D721Med (cell line): ENCODE measurements at regions not wholly inside any gene's neighbourhood (a gene's known extent, or its start where the extent isn't known, plus 50 kb on each side); places are given as distances from the start of the nearest gene placed in this dataset.

Experiments
- DNase-seq: peaks from one replicate; pipeline ENCODE4 v3.0.0; 2011; ENCODE audit warnings: low spot score; ENCODE audit not compliant: insufficient read length
- FAIRE-seq: peaks from 2 replicates; lab custom pipeline; 2011; peaks lifted over from hg19 to GRCh38; lab: Jason Lieb, UNC
- CTCF ChIP-seq: IDR thresholded peaks from 2 replicates; pipeline ENCODE4 v1.5.1; 2012; ENCODE audit warnings: mild to moderate bottlenecking, control low read depth; ENCODE audit not compliant: insufficient read depth; ENCODE audit errors: missing control alignments

- no peak for DNase-seq
- FAIRE-seq: no peak
- TF ChIP-seq CTCF: no peak
Observed at GRCh38 chr12:77151030-77151429, 85.7 kb upstream of the E2F7 start.

GRCh38 chr12:77133566-77133965 lies 68.2 kb upstream of the E2F7 start:
- TF ChIP-seq CTCF: no peak
- DNase-seq (no peak), FAIRE-seq (no peak)

GRCh38 chr12:77131977-77132490 lies 66.7 kb upstream of the E2F7 start:
- TF ChIP-seq CTCF: no peak
- FAIRE-seq (no peak), DNase-seq (no peak)

DNA sequence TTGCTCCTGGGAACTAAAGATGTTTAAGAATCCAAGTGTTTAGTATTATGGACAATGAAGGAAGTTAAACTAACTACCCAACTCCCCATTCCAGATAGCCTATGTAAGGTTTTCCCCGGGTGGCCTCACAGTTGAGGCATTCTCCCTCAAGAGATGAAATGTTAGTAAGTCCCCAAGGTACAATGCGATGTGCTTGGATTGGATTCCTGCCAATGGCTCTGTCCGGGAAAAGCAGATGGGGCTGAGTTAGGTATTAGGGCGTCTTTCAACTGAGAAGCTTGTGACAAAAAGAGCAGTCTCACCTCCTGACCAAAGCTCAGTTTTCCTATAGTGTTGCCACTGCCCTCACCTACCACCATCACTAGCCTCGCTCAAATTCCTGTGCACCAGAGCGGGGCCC lies 64.8 kb upstream of the E2F7 start:
- TF ChIP-seq CTCF: no peak
- FAIRE-seq (no peak), DNase-seq (no peak)

- no peak for TF ChIP-seq CTCF
- DNase-seq (no peak), FAIRE-seq (no peak)
Observed at GRCh38 chr12:77124767-77125166, 59.4 kb upstream of the E2F7 start.

GRCh38 chr12:77122661-77123060 lies 57.3 kb upstream of the E2F7 start:
- FAIRE-seq (no peak), DNase-seq (no peak)
- TF ChIP-seq CTCF: no peak

DNA sequence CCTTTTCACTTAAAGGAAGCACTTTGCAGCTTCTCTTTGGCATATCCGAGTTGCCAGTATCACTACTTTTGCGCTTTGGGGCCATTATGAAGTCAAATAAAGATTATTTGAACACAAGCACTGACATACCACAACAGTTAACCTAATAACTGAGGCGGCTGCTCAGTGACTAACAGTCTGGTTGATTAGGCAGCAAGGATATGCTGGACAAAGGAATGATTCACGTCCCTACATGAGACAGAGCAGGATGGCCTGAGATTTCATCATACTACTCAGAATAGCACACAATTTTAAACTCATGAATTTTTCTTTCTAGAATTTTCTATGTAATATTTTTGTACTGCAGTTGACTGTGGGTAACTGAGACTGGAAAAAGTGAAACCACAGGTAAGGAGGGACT lies 56.9 kb upstream of the E2F7 start:
- DNase-seq (no peak), FAIRE-seq (no peak)
- TF ChIP-seq CTCF: no peak
